GM11168 (cell line): ENCODE measurements at regions not wholly inside any gene's neighbourhood (a gene's known extent, or its start where the extent isn't known, plus 50 kb on each side); places are given as distances from the start of the nearest gene placed in this dataset.
"Not testable (repeated sequence)": the region's sequence is repeated elsewhere in the genome, so short reads cannot be mapped to it uniquely, and the experiment has no call there.

Experiments
- in situ Hi-C: fragments of 300-500 bp; cut with MboI; formaldehyde crosslinking; loops from one replicate; pipeline ENCODE4 v1.12.0; 2022; ENCODE audit warnings: low sequenced_read_pairs; ENCODE audit not compliant: unreplicated experiment

DNA sequence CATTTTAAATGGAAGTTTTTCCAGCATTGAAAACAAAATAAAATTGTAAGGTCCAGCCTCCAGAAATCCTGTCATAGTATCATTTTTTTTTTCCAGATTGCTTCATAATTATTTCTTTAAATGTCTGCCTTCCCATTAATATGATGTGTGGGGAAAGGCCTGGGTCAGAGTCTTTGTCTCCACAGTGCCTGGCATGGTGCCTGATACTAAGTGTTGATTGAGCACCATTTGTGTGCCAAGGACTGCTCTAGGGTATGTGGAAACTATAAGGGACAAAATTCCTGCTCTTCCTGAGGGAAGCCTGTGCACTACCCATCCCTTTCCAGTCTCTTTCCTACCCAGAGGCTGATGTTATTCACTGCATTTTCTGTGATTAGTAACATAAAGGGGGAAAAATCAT is 53.1 kb upstream of the BEND4 start:
- in situ Hi-C loops: no loop called here

DNA sequence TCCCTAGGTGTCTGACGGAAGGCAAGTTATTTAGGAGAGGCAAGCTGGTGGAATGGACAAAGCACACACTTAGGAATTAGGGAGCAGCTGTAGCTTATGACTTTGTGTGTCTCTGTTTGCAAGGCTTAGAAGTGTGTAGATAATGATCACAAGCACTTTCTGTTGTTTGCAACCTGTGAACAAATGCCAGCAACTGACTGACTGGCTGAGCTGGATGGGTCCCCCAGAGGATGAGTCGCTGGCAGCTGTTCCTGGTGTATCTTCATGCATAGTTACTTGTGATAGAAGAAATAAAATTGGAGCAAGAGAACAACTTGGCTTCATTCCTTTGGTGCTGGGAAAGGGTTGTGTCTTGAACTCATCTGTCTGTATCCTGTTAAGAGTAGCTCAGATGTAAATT is 64.2 kb upstream of the BEND4 start:
- in situ Hi-C loops: no loop called here

DNA sequence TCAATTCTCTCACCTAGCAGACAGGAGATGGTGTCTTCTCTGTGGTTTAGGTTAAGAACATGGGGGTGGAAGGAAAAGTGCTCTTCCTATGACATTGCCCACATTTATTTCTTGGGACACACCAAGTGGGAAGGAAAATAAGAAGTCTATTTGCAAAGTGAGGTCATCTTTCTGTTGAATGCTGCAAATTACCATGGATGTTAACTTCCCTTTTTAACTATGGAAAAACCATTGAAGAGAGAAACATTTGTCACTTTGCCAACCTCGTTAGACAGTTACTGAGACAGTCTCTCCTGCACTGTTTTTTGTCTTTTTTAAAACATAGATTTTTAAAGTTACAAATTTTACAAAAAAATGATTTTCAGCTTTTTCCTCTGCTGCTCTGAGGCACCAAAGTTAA is 72.8 kb upstream of the BEND4 start:
- in situ Hi-C loops: no loop called here

- in situ Hi-C loops: no loop called here
Measured at GRCh38 chr4:42234817-42235216, 82.4 kb upstream of the BEND4 start.

GRCh38 chr4:42235304-42236021 is 83.0 kb upstream of the BEND4 start:
- in situ Hi-C loops: no loop called here

- in situ Hi-C loops: no loop called here
Measured at GRCh38 chr4:42237010-42237409, 84.6 kb upstream of the BEND4 start.

DNA sequence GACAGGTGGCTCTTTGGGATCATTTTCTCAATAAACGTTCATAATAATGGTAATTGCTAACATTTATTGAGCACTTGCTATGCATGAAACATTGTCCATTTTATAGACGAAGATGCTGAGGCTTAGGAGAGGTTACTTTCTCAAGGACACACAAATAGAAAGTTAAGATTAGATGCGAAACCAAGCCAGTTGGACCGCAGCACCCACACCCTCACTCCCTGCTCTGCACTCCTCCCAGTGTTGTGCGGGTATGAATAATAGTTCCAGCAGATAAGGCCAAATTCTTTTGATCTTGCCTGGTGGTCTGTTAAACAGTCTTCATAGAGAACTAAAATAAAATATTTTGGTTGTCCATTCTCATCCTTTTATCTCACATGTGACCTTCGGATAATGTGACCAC is 85.0 kb upstream of the BEND4 start:
- in situ Hi-C loops: no loop called here

DNA sequence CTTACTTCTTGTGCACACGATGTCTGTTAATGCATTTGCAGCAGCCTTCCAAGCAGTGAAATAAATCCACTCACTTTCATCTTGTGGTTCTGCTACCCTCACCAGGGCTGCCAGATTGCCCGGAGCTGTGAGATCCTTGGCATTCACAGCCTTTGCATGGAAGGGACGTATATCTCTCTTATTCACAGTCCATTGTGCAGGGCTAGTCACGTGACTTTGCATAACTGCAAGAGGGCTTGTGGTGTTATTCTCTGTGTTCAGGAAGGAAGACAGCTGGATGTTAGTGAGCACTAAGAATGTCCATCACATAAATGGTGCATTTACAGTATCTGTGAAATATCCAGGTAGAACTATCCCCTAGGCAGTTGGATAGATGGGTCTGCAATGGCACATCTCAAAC is 96.5 kb upstream of the BEND4 start:
- in situ Hi-C loops: no loop called here

DNA sequence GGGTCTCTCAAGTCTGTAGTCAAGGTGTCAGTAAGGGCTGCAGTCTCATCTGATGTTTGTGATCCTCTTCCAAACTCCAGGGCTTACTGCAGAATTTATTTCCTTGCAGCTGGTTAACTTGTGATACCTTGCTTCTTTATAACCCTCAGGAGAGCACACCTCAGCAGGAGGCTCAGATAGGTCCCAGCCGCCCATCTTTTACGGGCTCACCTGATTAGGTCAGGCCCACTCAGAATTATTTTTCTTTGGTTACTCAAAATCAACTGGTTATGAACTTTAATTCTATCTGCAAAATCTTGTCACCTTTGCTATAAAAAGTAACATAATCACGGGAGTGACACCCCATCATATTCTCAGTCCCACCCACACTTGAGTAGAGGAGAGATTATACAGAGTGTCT is 99.9 kb upstream of the BEND4 start:
- in situ Hi-C loops: no loop called here

DNA sequence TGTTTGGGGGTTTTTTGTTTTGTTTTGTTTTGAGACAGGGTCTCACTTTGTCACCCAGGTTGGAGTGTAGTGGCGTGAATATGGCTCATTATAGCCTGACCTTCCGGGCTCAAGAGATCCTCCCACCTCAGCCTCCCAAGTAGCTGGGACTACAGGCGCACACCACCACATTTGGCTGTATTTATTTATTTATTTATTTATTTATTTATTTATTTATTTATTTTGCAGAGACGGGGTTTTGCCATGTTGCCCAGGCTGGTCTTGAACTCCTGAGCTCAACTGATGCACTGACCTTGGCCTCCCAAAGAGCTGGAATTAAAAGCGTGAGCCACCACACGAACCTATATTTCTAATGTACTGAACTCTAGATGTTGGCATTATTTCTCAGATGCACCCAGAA is 105.2 kb upstream of the BEND4 start:
- in situ Hi-C loops: not testable (repeated sequence)

GRCh38 chr4:42262701-42263490 is 110.4 kb upstream of the BEND4 start:
- in situ Hi-C loops: no loop called here

DNA sequence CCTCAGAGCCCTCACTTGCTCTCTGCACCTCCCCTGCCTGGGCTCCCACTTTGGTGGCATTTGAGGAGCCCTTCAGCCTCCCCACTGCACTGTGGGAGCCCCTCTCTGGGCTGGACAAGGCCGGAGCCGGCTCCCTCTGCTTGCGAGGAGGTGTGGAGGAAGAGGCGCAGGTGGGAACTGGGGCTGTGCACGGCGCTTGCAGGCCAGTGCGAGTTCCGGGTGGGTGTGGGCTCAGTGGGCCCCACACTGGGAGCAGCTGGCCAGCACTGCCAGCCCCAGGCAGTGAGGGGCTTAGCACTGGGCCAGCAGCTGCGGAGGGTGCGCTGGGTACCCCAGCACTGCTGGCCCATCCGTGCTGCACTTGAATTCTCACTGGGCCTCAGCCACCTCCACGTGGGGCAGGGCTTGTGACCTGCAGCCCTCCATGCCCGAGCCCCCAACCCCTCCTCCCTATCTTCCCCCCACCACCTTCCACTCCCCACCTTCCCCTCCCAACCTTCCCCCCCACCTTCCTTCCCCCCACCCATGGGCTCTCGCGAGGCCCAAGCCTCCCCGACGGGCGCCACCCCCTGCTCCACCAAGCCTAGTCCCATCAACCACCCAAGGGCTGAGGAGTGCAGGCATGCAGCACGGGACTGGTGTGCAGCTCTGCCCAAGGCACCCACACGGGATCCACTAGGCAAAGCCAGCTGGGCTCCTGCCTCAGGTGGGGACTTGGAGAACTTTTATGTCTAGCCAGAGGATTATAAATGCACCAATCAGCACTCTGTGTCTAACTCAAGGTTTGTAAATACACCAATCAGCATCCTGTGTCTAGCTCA is 113.5 kb upstream of the BEND4 start:
- in situ Hi-C loops: no loop called here

DNA sequence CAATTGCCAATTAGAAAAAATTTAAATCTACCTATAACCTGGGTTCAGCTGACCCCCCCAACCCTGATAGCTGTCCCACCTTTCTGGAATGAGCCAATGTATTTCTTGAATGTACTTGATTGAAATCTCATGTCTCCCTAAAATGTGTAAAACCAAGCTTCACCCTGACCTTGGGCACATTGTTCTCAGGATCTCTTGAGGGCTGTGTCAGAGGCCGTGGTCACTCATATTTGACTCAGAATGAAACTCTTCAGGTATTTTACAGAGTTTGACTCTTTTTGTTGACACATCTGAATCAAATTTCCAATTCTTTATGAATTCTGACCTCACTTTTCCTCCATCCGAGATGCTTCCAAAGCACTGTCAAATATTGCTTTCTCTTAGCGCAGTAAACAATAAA is 115.3 kb upstream of the BEND4 start:
- in situ Hi-C loops: no loop called here

DNA sequence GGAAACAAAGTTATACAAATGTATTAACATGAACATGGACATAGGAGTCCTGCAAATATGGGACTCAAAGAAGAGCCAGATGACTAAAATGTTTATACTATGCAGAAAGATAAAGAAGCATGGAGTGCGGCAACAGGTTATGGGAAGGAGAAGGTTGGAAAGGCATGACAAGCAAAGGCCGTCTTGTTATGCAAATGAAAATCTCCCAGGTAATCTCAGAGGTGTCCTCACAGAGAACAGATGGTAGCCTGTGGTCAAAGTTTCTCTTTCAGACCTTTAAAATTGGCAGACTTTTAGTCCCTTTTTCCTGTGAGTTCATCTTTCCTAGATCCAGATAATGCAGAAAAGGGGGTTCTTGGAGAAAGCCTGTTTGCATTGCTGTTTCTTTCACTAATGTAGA is 116.4 kb upstream of the BEND4 start:
- in situ Hi-C loops: no loop called here

GRCh38 chr4:42271096-42271495 is 118.6 kb upstream of the BEND4 start:
- in situ Hi-C loops: loop anchor here (10.0 kb wide), 1 partner anchor 244 kb away; no protein-coding TSS in a partner anchor

- in situ Hi-C loops: loop anchor here (10.0 kb wide), 1 partner anchor 238 kb away; no protein-coding TSS in a partner anchor
Measured at GRCh38 chr4:42277291-42277690, 120.0 kb upstream of the SHISA3 start.

- in situ Hi-C loops: loop anchor here (10.0 kb wide), 1 partner anchor 236 kb away; no protein-coding TSS in a partner anchor
Measured at GRCh38 chr4:42278709-42279324, 118.5 kb upstream of the SHISA3 start.

DNA sequence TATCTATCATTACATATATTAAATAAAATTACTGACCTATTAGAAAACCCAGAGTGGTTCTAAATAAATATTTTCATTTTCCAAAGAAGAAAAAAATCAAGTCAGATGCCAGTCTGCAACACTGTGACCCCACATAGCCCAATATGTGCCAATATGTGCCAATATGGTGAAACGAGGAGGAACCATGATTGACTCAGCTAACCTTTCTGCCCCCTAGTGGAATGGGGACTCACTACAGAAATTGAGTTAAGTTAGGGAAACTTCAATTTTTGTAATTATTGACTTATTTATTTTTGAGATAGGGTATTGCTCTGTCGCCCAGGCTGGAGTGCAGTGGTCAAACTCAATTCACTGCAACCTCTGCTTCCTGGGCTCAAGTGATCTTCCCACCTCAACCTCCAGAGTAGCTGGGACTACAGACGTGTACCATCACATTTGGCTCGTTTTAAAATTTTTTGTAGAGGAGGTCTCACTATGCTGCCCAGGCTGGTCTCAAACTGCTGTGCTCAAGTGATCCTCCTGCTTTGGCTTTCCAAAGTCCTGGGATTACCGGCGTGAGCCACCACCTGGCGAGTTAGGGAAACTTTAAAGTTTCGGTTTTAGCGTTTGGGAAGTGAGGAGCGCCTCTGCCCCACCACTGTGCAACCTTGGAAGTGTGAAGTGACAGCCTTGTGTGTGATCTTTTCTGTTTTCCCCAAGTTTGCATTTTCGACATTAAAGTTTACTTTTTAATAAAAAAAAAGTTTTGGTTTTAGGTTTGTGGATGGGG is 116.8 kb upstream of the SHISA3 start:
- in situ Hi-C loops: no loop called here

DNA sequence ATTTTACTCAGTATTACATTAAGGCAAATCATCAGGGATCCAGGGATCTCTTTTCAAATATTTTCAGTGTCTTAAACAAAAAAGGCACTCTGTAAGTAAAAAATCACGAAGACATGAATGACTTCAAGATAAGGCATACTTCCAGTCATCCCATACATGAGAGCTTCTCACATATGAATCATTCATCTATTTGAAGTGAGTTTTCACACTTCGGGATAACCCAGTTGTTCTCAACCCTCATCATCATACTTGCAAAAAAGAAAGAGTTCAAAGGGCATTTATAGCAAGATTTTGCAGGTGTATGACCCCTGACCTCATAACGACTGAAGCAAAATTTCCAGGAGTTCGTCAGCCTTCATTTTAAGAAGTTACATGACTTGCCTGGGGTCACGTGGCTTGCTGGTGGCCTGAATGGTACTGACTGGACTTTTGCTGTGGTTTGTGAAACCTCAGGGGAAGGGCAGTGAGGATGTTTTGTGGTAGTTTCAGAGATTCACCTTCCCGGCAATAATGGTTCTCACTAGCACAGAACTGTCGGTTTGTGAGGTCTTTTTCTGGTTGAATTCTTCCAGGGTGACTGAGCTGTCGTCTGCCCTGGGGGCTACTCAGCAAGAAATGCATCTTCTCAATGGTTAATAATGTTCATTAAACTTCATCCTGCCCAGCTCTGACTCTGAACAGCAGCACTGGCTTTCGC is 115.8 kb upstream of the SHISA3 start:
- in situ Hi-C loops: no loop called here
